ENCODE measurements at regions not wholly inside any gene's neighbourhood (a gene's known extent, or its start where the extent isn't known, plus 50 kb on each side); places are given as distances from the start of the nearest gene placed in this dataset.

DNA sequence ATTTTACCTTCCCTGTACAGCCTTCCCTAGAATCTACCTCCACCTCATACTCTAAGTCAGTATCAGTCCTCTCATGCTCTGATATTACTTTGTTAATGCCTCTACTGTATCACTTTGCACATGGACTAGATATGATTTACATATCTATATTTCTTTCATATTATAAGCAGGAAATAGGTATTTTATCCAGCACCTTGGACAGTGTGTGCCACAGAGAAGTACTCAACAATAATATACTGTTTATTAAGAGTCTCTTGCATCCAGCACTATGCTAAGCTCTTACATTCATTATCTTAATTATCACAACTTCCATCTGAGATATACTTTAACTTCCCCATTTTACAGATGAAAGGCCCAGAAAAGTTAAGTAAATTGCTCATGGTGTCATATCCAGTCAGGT is 247.9 kb upstream of the DAB1 start:
- TF ChIP-seq, protein P1, sequence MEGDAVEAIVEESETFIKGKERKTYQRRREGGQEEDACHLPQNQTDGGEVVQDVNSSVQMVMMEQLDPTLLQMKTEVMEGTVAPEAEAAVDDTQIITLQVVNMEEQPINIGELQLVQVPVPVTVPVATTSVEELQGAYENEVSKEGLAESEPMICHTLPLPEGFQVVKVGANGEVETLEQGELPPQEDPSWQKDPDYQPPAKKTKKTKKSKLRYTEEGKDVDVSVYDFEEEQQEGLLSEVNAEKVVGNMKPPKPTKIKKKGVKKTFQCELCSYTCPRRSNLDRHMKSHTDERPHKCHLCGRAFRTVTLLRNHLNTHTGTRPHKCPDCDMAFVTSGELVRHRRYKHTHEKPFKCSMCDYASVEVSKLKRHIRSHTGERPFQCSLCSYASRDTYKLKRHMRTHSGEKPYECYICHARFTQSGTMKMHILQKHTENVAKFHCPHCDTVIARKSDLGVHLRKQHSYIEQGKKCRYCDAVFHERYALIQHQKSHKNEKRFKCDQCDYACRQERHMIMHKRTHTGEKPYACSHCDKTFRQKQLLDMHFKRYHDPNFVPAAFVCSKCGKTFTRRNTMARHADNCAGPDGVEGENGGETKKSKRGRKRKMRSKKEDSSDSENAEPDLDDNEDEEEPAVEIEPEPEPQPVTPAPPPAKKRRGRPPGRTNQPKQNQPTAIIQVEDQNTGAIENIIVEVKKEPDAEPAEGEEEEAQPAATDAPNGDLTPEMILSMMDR (conservative IDR thresholded peaks at IDR 0.05; ENCODE audit: low read depth, low read length) = no peak
- no peak for DNase-seq (ENCODE audit: low read depth)
- H3K4me3 ChIP-seq (ENCODE audit: low read length) = no peak overlapping the region

DNA sequence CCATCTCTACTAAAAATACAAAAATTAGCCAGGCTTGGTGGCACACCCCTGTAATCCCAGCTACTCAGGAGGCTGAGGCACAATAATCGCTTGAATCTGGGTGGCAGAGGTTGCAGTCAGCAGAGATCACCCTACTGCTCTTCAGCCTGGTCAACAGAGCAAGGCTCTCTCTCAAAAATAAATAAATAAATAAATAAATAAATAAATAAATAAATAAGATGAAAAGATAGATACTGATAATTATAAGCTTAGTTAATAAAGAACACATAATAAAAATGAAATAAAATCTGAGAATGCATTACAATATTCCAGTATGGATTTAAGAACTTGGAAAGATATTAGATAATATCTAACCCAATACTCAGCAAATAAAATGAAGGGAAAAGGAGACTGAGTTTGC is 235.9 kb upstream of the DAB1 start:
- TF ChIP-seq, protein P1 (conservative IDR thresholded peaks at IDR 0.05; ENCODE audit: low read depth, low read length) = no peak
- no peak overlapping the region for H3K4me3 ChIP-seq (ENCODE audit: low read length)
- DNase-seq (ENCODE audit: low read depth) = no peak

DNA sequence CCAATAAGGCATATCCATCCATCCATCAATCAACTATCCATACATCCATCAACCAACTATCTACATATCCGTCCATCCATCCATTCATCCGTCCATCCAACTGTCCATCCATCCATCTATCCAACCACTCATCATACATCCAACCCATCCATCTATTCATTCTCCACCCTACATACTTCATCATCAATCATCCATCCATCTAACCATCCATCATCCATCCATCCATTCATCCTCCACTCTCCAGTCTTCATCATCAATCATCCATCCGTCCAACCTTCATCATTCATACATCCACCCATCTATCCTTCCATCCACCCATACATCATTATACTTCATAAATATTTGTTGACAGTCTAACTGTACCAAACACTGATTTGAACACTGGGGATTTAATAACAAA is 231.3 kb upstream of the DAB1 start:
- no peak for DNase-seq (ENCODE audit: low read depth)
- TF ChIP-seq, protein P1 (conservative IDR thresholded peaks at IDR 0.05; ENCODE audit: low read depth, low read length) = no peak
- H3K4me3 ChIP-seq (ENCODE audit: low read length) = no peak overlapping the region

DNA sequence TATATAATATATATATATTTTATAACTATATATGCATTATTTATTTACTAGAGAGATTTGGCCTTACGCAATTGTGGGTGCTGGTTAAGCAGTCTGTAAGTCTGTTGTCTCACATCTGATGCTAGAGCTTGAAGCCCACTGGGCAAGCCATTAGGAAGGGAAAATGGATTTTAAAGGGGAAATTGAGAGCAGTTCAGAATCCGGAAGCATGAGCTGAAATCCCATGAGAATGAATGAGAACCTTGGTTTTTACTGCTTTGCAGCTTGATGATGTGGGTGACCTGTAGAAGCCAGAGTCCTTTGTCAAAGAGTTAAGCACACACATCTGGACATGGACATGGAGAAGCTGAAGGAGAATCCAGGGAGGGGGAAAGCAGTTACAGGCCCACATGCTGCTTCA is 220.8 kb upstream of the DAB1 start:
- TF ChIP-seq, protein P1 (conservative IDR thresholded peaks at IDR 0.05; ENCODE audit: low read depth, low read length) = no peak
- no peak for DNase-seq (ENCODE audit: low read depth)
- H3K4me3 ChIP-seq (ENCODE audit: low read length) = no peak overlapping the region

DNA sequence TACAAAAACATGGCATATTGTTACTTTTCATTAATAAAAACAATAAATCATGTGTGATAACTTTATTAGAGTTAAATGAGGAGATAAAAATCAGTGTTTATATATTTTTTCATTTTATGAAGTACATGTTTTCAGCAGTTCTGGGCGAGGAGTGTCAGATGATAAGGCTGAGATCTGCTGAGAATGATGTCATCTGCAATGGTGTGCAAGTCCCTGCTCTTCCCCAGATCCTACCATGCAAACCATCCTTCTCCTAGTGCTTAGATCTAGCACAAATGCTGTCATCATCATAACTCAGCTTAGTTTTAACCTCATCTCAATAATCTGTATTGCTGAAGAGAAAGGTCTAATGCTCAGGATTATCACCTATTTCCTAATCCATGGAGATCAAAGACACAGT is 214.4 kb upstream of the DAB1 start:
- TF ChIP-seq, protein P1 (conservative IDR thresholded peaks at IDR 0.05; ENCODE audit: low read depth, low read length) = no peak
- no peak for DNase-seq (ENCODE audit: low read depth)
- H3K4me3 ChIP-seq (ENCODE audit: low read length) = no peak overlapping the region

DNA sequence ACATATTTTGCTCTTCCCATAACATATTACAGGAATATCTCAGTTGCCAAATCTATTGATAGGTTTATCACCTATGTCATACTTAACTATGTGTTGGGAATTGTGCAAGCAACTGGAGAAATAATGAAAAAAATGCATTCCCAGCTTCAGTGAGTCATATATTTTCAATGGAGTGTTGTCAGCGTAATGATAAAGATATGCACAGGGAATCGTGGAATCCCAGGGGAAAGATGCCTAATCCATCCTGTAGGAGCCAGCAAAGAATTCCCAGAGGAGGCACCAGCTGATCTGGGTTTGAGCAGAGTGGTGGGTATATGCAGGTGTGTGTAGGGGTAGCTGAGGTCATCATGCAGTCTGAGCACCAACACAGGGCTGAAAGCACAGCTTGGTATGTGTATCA is 213.3 kb upstream of the DAB1 start:
- H3K4me3 ChIP-seq (ENCODE audit: low read length) = no peak overlapping the region
- no peak for DNase-seq (ENCODE audit: low read depth)
- TF ChIP-seq, protein P1 (conservative IDR thresholded peaks at IDR 0.05; ENCODE audit: low read depth, low read length) = no peak

DNA sequence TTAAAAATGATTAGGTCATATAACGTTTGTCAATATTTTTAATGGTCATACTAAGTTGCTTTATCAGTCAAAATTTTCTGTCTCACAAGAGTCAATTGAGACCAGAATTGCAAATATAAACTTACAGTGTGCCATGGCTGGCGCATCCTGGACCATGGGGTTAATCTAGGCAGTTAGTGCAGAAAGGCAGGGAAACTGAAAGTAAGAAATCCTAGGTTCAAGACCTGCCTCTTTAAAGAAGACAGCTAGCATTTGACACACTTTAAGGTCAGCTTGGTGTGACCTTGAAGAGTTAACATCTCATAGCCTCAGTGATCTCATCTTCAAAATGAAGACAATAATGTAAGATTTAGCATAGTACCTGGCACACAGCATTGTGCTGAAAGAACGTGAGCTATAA is 210.0 kb upstream of the DAB1 start:
- DNase-seq (ENCODE audit: low read depth) = no peak

More for the DNA sequence above, 210.0 kb upstream of the DAB1 start:
- H3K4me3 ChIP-seq (ENCODE audit: low read length) = no peak overlapping the region
- TF ChIP-seq, protein P1 (conservative IDR thresholded peaks at IDR 0.05; ENCODE audit: low read depth, low read length) = no peak

Data from retinal pigment epithelial cell (primary cell).